CD14-positive monocyte (primary cell): ENCODE measurements at regions not wholly inside any gene's neighbourhood (a gene's known extent, or its start where the extent isn't known, plus 50 kb on each side); places are given as distances from the start of the nearest gene placed in this dataset.

Source experiments
- DNase-seq, 3 donors: peaks; one replicate each; pipeline ENCODE4 v3.0.0-alpha.2; 2011 to 2022
- H2AFZ ChIP-seq: 2 replicates; pipeline ENCODE4 v1.6.0; 2012; ENCODE audit warnings: mild to moderate bottlenecking, low read depth, low read length, inconsistent platforms; ENCODE audit not compliant: insufficient read depth, poor library complexity, severe bottlenecking
- H3K27ac ChIP-seq, 2 donors: 1 replicate in 1 of 2; 2 replicates in 1 of 2; pipeline ENCODE4 v1.5.1; 2012 to 2013; ENCODE audit warnings: low read length in 2 of 2, control low read depth in 1 of 2, inconsistent platforms in 1 of 2, low read depth in 1 of 2, mild to moderate bottlenecking in 1 of 2
- H3K27me3 ChIP-seq, 2 donors: one replicate each; pipeline versions ENCODE4 v1.6.0 to v1.6.1; 2011 to 2013; ENCODE audit warnings: low read length in 2 of 2; ENCODE audit not compliant: control insufficient read depth in 2 of 2, insufficient read depth in 2 of 2
- H3K36me3 ChIP-seq, 2 donors: replicated peaks in 1 of 2; 1 replicate in 1 of 2; 2 replicates in 1 of 2; pipeline versions ENCODE4 v1.5.1 to v1.6.1; 2012 to 2013; ENCODE audit warnings: low read length in 2 of 2, control low read depth in 1 of 2, inconsistent platforms in 1 of 2, mild to moderate bottlenecking in 1 of 2; ENCODE audit not compliant: insufficient read depth in 2 of 2, control insufficient read depth in 1 of 2
- H3K4me1 ChIP-seq, 2 donors: 1 replicate in 1 of 2; 2 replicates in 1 of 2; pipeline versions ENCODE4 v1.5.1 to v1.6.1; 2012 to 2013; ENCODE audit warnings: low read length in 2 of 2, control low read depth in 1 of 2, inconsistent platforms in 1 of 2, mild to moderate bottlenecking in 1 of 2, moderate library complexity in 1 of 2; ENCODE audit not compliant: insufficient read depth in 2 of 2, control insufficient read depth in 1 of 2
- H3K4me2 ChIP-seq: replicated peaks from 2 replicates; pipeline ENCODE3; 2012; ENCODE audit warnings: low read length, moderate library complexity, mild to moderate bottlenecking; ENCODE audit not compliant: poor library complexity, severe bottlenecking; ENCODE audit errors: extremely low read depth
- H3K4me3 ChIP-seq, 3 experiments: fragments of 200-600 bp in 1 of 3; sonication (generic) in 1 of 3; replicated peaks in 1 of 3; 1 replicate in 2 of 3; 2 replicates in 1 of 3; pipeline ENCODE4 v1.5.1; 2011 to 2013; ENCODE audit warnings: low read length in 3 of 3, mild to moderate bottlenecking in 3 of 3, control low read depth in 2 of 3, low read depth in 2 of 3, inconsistent platforms in 1 of 3, moderate library complexity in 1 of 3
- H3K79me2 ChIP-seq: 2 replicates; pipeline ENCODE4 v1.6.0; 2012; ENCODE audit warnings: mild to moderate bottlenecking, control low read depth, inconsistent platforms, low read length, moderate library complexity; ENCODE audit not compliant: insufficient read depth
- H3K9ac ChIP-seq: 2 replicates; pipeline ENCODE4 v1.6.0; 2017; ENCODE audit warnings: low read length, mild to moderate bottlenecking; ENCODE audit not compliant: insufficient read depth, poor library complexity, severe bottlenecking
- H3K9me3 ChIP-seq, 2 donors: replicated peaks in 1 of 2; 1 replicate in 1 of 2; 2 replicates in 1 of 2; pipeline versions ENCODE4 v1.5.1 to v1.6.1; 2012 to 2013; ENCODE audit warnings: low read length in 2 of 2, control low read depth in 1 of 2; ENCODE audit not compliant: control insufficient read depth in 1 of 2, insufficient read depth in 1 of 2
- H4K20me1 ChIP-seq: 2 replicates; pipeline ENCODE4 v1.6.0; 2012; ENCODE audit warnings: mild to moderate bottlenecking, low read length, control low read depth, moderate library complexity; ENCODE audit not compliant: insufficient read depth
- H3K27ac Mint-ChIP-seq, 7 donors: one replicate each; pipeline ENCODE4 v1.8.0; 2020; ENCODE audit warnings: mild to moderate bottlenecking in 7 of 7, mixed read lengths in 7 of 7, moderate library complexity in 6 of 7, inconsistent platforms in 2 of 7
- H3K27me3 Mint-ChIP-seq, 3 donors: one replicate each; pipeline ENCODE4 v1.8.0; 2021 to 2022; ENCODE audit warnings: low read depth in 3 of 3, mild to moderate bottlenecking in 3 of 3, mixed read lengths in 3 of 3, moderate library complexity in 3 of 3, inconsistent platforms in 1 of 3
- H3K36me3 Mint-ChIP-seq, 2 donors: one replicate each; pipeline ENCODE4 v1.8.0; 2020; ENCODE audit warnings: mixed read lengths in 2 of 2, inconsistent platforms in 1 of 2, mild to moderate bottlenecking in 1 of 2
- H3K4me1 Mint-ChIP-seq: one replicate; pipeline ENCODE4 v1.8.0; 2020; ENCODE audit warnings: mild to moderate bottlenecking, mixed read lengths
- H3K4me3 Mint-ChIP-seq, 2 donors: one replicate each; pipeline ENCODE4 v1.8.0; 2020; ENCODE audit warnings: mild to moderate bottlenecking in 2 of 2, mixed read lengths in 2 of 2, moderate library complexity in 1 of 2
- H3K9me3 Mint-ChIP-seq, 7 donors: one replicate each; pipeline ENCODE4 v1.8.0; 2020 to 2022; ENCODE audit warnings: mixed read lengths in 7 of 7, mild to moderate bottlenecking in 6 of 7, moderate library complexity in 6 of 7, inconsistent platforms in 2 of 7
- WGBS: methylation state at CpG from one replicate; pipeline ENCODE4 v1.1.5; 2013; ENCODE audit warnings: missing lambda C conversion rate; ENCODE audit not compliant: insufficient coverage; 5-methylcytosine and 5-hydroxymethylcytosine counted together
- intact Hi-C, 2 donors: fragments of 100-400 bp; cut with micrococcal nuclease; formaldehyde crosslinking; loops; one replicate each; pipeline versions ENCODE4 v1.15.0 to v1.15.1; 2023
- TF ChIP-seq, protein P1 (sequence below): fragments of 200-600 bp; IDR thresholded peaks from one replicate; pipeline ENCODE4 v1.8.0; 2022; ENCODE audit warnings: antibody characterized with exemption, mild to moderate bottlenecking

DNA sequence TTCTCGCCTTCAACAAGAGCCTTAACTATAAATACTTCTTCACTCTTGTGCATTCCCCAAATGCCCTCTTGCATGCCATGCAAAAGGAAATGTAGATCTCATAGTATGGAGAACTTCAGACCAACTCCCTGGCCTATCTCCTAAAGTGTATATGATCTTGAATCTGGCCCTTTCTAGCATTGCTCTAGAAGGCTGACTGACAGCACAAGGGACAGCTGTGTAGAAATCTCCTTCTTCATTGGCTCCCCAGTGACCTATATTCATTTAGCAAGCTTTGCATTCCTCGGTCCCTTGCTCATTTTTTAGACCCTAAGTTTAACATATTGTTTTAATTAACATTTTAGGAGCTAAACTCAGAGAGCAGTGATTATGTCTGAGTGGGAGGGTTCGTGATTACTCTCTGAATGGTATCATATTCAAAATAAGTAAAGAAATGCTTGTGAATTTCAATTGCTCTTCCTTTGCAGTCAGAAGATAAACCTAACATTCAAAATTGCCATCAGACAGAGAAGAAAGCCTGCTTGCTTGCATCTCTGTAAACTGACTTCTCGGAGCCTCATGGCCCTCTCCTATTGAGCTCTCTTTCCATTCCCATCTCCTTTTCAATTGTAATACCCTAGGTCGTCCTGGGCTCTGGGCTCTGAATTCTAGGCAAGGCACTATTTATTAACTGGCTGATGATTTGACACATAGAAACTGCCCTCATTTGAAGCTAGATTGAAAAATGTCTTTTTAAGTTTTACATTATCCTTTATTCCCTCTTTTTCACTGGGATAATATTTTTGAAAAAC lies 120.3 kb upstream of the PRKG2 start:
- no peak for DNase-seq
- H2AFZ ChIP-seq = no peak overlapping the region

DNA sequence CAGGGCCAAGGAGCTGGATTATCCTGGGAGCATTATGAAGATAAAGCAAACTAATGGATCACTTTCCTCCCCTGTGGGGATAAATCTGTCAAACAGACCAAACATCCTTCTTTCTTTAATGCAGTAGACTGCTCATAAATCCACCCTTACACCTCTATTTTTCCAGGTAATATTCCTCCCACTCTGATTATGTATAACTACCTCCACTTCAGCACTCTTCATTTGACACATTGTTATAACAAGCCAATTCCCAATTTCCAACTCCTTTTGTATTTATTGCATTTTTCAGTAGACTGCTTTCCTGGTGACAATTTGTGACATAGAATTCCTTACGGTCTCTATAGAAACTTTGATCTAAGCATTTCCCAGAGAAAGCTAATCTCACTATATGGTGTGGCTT lies 115.0 kb upstream of the PRKG2 start:
- peaks cover 0 to 1% (median 0%) of the 10 kb centered on the region in 3 donors for H3K27me3 Mint-ChIP-seq
- TF ChIP-seq, protein P1, sequence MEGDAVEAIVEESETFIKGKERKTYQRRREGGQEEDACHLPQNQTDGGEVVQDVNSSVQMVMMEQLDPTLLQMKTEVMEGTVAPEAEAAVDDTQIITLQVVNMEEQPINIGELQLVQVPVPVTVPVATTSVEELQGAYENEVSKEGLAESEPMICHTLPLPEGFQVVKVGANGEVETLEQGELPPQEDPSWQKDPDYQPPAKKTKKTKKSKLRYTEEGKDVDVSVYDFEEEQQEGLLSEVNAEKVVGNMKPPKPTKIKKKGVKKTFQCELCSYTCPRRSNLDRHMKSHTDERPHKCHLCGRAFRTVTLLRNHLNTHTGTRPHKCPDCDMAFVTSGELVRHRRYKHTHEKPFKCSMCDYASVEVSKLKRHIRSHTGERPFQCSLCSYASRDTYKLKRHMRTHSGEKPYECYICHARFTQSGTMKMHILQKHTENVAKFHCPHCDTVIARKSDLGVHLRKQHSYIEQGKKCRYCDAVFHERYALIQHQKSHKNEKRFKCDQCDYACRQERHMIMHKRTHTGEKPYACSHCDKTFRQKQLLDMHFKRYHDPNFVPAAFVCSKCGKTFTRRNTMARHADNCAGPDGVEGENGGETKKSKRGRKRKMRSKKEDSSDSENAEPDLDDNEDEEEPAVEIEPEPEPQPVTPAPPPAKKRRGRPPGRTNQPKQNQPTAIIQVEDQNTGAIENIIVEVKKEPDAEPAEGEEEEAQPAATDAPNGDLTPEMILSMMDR = no peak
- H3K4me1 Mint-ChIP-seq = no peaks in the 10 kb centered on the region
- Histone ChIP-seq H3K27ac (no peak overlapping the region), H3K4me1 (no peaks in the 10 kb centered on the region), H3K79me2 (no peaks in the 10 kb centered on the region), H3K4me3 (no peak overlapping the region), H2AFZ (no peak overlapping the region), H4K20me1 (no peaks in the 10 kb centered on the region), H3K36me3 (no peaks in the 10 kb centered on the region), H3K9ac (no peak overlapping the region), H3K27me3 (no peaks in the 10 kb centered on the region), H3K4me2 (no peak overlapping the region), H3K9me3 (no peaks in the 10 kb centered on the region)
- H3K4me3 Mint-ChIP-seq = no peak overlapping the region
- H3K9me3 Mint-ChIP-seq = peaks cover 0 to 4% (median 0%) of the 10 kb centered on the region in 7 donors
- intact Hi-C loops = no loop called here
- H3K36me3 Mint-ChIP-seq = no peaks in the 10 kb centered on the region
- no CpG with 5 or more reads among the region's 1 CpG for WGBS
- no peak for DNase-seq
- no peak overlapping the region for H3K27ac Mint-ChIP-seq

More for the DNA sequence above, 120.3 kb upstream of the PRKG2 start:
- Mint-ChIP-seq H3K4me3 (no peak overlapping the region), H3K27me3 (no peaks in the 10 kb centered on the region), H3K4me1 (no peaks in the 10 kb centered on the region), H3K9me3 (peaks cover 0 to 4% (median 0%) of the 10 kb centered on the region in 7 donors), H3K36me3 (no peaks in the 10 kb centered on the region), H3K27ac (no peak overlapping the region)
- H3K9ac ChIP-seq = no peak overlapping the region
- 80% methylated on average over 2 of the region's 5 CpGs for WGBS
- no peaks in the 10 kb centered on the region for H3K36me3 ChIP-seq
- intact Hi-C loops = no loop called here
- no peak overlapping the region for H3K4me3 ChIP-seq
- no peaks in the 10 kb centered on the region for H3K4me1 ChIP-seq
- H3K4me2 ChIP-seq = no peak overlapping the region
- H3K27me3 ChIP-seq = no peaks in the 10 kb centered on the region
- no peak overlapping the region for H3K27ac ChIP-seq
- H3K9me3 ChIP-seq = no peaks in the 10 kb centered on the region
- TF ChIP-seq, protein P1 = no peak
- no peaks in the 10 kb centered on the region for H3K79me2 ChIP-seq
- no peaks in the 10 kb centered on the region for H4K20me1 ChIP-seq
